Gastroesophageal sphincter (tissue), 4 donors: ENCODE measurements at regions not wholly inside any gene's neighbourhood (a gene's known extent, or its start where the extent isn't known, plus 50 kb on each side); places are given as distances from the start of the nearest gene placed in this dataset.

Experiments
- ATAC-seq: fragments of 150-250 bp; one replicate; pipeline ENCODE4 v1.9.1; 2016; ENCODE audit warnings: mild to moderate bottlenecking, moderate library complexity
- H3K27ac ChIP-seq, 4 donors: fragments of 200-600 bp; sonication (generic) in 3 of 4; 1 replicate in 3 of 4; 2 replicates in 1 of 4; pipeline ENCODE4 v1.5.1; 2016 to 2019
- H3K27me3 ChIP-seq: fragments of 200-600 bp; sonication (generic); one replicate; pipeline ENCODE4 v1.5.1; 2019
- H3K36me3 ChIP-seq, 2 donors: fragments of 200-600 bp; sonication (generic); one replicate each; pipeline ENCODE4 v1.5.1; 2019; ENCODE audit warnings: control low read depth in 1 of 2
- H3K4me1 ChIP-seq, 3 donors: fragments of 200-600 bp; sonication (generic); 1 replicate in 2 of 3; 2 replicates in 1 of 3; pipeline ENCODE4 v1.5.1; 2016 to 2019; ENCODE audit warnings: control low read depth in 2 of 3
- H3K4me3 ChIP-seq, 2 donors: fragments of 200-600 bp; sonication (generic); one replicate each; pipeline ENCODE4 v1.5.1; 2019; ENCODE audit warnings: mild to moderate bottlenecking in 1 of 2, moderate library complexity in 1 of 2
- H3K9me3 ChIP-seq, 3 donors: fragments of 200-600 bp; sonication (generic); one replicate each; pipeline ENCODE4 v1.5.1; 2017 to 2019; ENCODE audit warnings: control low read depth in 2 of 3
- EP300 ChIP-seq: sonication (generic); formaldehyde crosslinking; IDR thresholded peaks from one replicate; pipeline ENCODE4 v1.6.1; 2017; ENCODE audit warnings: antibody characterized with exemption, mild to moderate bottlenecking
- POLR2A ChIP-seq, 2 donors: fragments of 450-650 bp; IDR thresholded peaks; one replicate each; pipeline ENCODE4 v1.6.1; 2017; ENCODE audit warnings: antibody characterized with exemption in 2 of 2, mild to moderate bottlenecking in 2 of 2, moderate library complexity in 1 of 2
- POLR2AphosphoS5 ChIP-seq: sonication (generic); formaldehyde crosslinking; IDR thresholded peaks from one replicate; pipeline ENCODE4 v1.6.1; 2017; ENCODE audit warnings: antibody characterized with exemption
- WGBS, 2 donors: methylation state at CpG; one replicate each; pipeline ENCODE4 v1.1.5; 2018; ENCODE audit warnings: low coverage in 1 of 2; 5-methylcytosine and 5-hydroxymethylcytosine counted together
- TF ChIP-seq, protein P1 (sequence below), 4 experiments: fragments of 200-600 bp in 2 of 4; fragments of 450-650 bp in 2 of 4; sonication (generic) in 1 of 4; IDR thresholded peaks; one replicate each; pipeline ENCODE4 v1.5.1; 2017 to 2019; ENCODE audit warnings: antibody characterized with exemption in 4 of 4, mild to moderate bottlenecking in 2 of 4, moderate library complexity in 2 of 4

DNA sequence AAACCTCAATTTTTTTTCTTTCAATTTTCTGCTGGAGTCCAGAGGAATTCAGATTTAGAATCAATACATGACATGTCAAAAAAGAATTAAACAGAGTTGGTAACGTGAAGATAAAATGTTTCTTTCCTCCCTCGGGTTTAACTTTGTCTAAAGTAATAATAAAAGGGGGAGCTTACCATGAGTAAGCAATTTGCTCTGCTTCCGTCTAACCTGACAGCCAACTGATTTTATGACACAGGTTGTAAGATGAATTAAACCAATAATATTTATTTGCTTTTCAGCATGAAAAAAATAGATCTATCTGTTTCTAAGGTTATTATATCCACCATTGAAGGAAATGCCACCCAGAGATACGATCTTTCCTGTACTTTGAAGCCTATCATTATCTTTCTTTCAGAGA, 352.6 kb downstream of the OSTF1 start:
- Histone ChIP-seq H3K27ac (no peak overlapping the region), H3K4me1 (no peaks in the 10 kb centered on the region), H3K36me3 (no peaks in the 10 kb centered on the region), H3K9me3 (no peaks in the 10 kb centered on the region), H3K4me3 (no peak overlapping the region), H3K27me3 (no peaks in the 10 kb centered on the region)
- ATAC-seq: no peak
- 43 to 61% methylated on average over 4 of the region's 4 CpGs for WGBS, 2 donors
- TF ChIP-seq, protein P1, sequence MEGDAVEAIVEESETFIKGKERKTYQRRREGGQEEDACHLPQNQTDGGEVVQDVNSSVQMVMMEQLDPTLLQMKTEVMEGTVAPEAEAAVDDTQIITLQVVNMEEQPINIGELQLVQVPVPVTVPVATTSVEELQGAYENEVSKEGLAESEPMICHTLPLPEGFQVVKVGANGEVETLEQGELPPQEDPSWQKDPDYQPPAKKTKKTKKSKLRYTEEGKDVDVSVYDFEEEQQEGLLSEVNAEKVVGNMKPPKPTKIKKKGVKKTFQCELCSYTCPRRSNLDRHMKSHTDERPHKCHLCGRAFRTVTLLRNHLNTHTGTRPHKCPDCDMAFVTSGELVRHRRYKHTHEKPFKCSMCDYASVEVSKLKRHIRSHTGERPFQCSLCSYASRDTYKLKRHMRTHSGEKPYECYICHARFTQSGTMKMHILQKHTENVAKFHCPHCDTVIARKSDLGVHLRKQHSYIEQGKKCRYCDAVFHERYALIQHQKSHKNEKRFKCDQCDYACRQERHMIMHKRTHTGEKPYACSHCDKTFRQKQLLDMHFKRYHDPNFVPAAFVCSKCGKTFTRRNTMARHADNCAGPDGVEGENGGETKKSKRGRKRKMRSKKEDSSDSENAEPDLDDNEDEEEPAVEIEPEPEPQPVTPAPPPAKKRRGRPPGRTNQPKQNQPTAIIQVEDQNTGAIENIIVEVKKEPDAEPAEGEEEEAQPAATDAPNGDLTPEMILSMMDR (IDR thresholded peaks at IDR 0.05): no peak
- TF ChIP-seq EP300 (no peak), POLR2A (IDR thresholded peaks at IDR 0.05) (no peak), POLR2AphosphoS5 (no peak)

- no peaks in the 10 kb centered on the region for H3K27me3 ChIP-seq
- no peaks in the 10 kb centered on the region for H3K9me3 ChIP-seq
- H3K27ac ChIP-seq: peak overlapping the region in 1 of 4 donors; percentile 31
- ATAC-seq: no peak
- H3K36me3 ChIP-seq: no peaks in the 10 kb centered on the region
- H3K4me1 ChIP-seq: no peaks in the 10 kb centered on the region
- H3K4me3 ChIP-seq: no peak overlapping the region
- TF ChIP-seq, protein P1 (IDR thresholded peaks at IDR 0.05): no peak
- no peak for TF ChIP-seq POLR2A (IDR thresholded peaks at IDR 0.05)
These were observed 356.8 kb downstream of the OSTF1 start for GRCh38 chr9:75445144-75445543.

GRCh38 chr9:75447281-75447680, 359.0 kb downstream of the OSTF1 start:
- H3K27me3 ChIP-seq: no peaks in the 10 kb centered on the region
- no peak overlapping the region for H3K4me3 ChIP-seq
- H3K27ac ChIP-seq: no peak overlapping the region
- ATAC-seq: no peak
- H3K9me3 ChIP-seq: no peaks in the 10 kb centered on the region
- peaks cover 0 to 8% (median 5%) of the 10 kb centered on the region in 3 donors for H3K4me1 ChIP-seq
- TF ChIP-seq EP300: no peak
- TF ChIP-seq, protein P1 (IDR thresholded peaks at IDR 0.05): no peak
- TF ChIP-seq POLR2AphosphoS5: no peak
- 100% methylated on average over 1 of the region's 1 CpG; no CpG with 5 or more reads in 1 of the 2 donors for WGBS, 2 donors
- no peaks in the 10 kb centered on the region for H3K36me3 ChIP-seq

DNA sequence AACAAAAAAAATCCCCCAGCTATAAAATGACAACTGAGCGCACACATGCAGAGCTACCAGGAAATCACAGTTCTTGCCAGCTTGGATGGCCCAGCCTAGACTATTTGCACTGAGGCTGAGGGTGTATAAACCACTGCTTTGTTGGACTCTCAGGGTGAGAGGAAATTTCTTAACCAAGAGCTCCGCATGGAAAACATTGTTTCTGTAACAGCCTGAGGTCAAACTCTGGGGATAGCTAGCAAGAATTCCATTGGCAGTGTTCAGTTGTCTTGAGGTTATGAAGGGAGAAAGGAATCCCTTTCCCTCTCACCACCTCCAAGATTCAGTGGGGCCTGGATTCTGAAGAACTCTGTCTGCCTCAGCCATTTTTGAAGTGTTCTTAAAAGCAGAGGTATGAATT, 360.0 kb downstream of the OSTF1 start:
- no peaks in the 10 kb centered on the region for H3K9me3 ChIP-seq
- H3K27me3 ChIP-seq: no peaks in the 10 kb centered on the region
- ATAC-seq: peak; percentile 49
- H3K4me1 ChIP-seq: peaks cover 0 to 8% (median 5%) of the 10 kb centered on the region in 3 donors
- TF ChIP-seq, protein P1 (IDR thresholded peaks at IDR 0.05): no peak
- no peak for TF ChIP-seq EP300
- no peak for TF ChIP-seq POLR2AphosphoS5
- no peak for TF ChIP-seq POLR2A (IDR thresholded peaks at IDR 0.05)
- H3K36me3 ChIP-seq: no peaks in the 10 kb centered on the region
- H3K4me3 ChIP-seq: no peak overlapping the region
- peak overlapping the region in 2 of 4 donors; percentile 5 to 23 for H3K27ac ChIP-seq
- WGBS, 2 donors: 75% methylated on average over 1 of the region's 2 CpGs; no CpG with 5 or more reads in 1 of the 2 donors

DNA sequence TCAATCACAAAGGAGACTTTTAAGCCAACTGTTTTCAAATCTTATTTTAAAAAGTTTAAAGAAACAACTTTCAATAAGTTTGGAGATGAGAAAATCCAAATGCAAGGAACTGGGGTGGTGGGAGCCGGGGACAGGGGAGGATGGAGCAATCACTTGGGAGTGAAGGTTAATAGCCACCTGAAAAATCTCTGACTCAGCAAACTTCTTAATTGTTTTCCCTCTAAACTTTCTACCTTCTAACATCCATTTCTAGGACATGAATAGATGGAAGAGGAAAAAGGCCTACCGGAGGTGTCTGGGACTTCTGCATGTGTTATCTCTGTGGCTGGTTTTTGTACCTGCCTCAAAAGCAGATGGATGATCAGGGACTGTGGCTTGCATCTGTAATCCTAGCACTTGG, 360.6 kb downstream of the OSTF1 start:
- ATAC-seq: no peak
- H3K27me3 ChIP-seq: no peaks in the 10 kb centered on the region
- peak overlapping the region in 1 of 4 donors; percentile 16 for H3K27ac ChIP-seq
- no peak overlapping the region for H3K4me3 ChIP-seq
- TF ChIP-seq EP300 (no peak), POLR2A (IDR thresholded peaks at IDR 0.05) (no peak), POLR2AphosphoS5 (no peak)
- TF ChIP-seq, protein P1 (IDR thresholded peaks at IDR 0.05): no peak
- 81 to 96% methylated on average over 2 of the region's 2 CpGs for WGBS, 2 donors
- peaks cover 0 to 8% (median 5%) of the 10 kb centered on the region in 3 donors for H3K4me1 ChIP-seq
- H3K9me3 ChIP-seq: no peaks in the 10 kb centered on the region
- H3K36me3 ChIP-seq: no peaks in the 10 kb centered on the region
